HUES64 (cell line): ENCODE measurements at regions not wholly inside any gene's neighbourhood (a gene's known extent, or its start where the extent isn't known, plus 50 kb on each side); places are given as distances from the start of the nearest gene placed in this dataset.

ENCODE experiments used
- H3K27ac ChIP-seq: 2 replicates; pipeline ENCODE4 v1.7.0; 2013; ENCODE audit warnings: low read depth, low read length, inconsistent platforms
- H3K27me3 ChIP-seq: 2 replicates; pipeline ENCODE4 v1.6.1; 2013; ENCODE audit warnings: mild to moderate bottlenecking, low read length; ENCODE audit not compliant: insufficient read depth
- H3K36me3 ChIP-seq: 2 replicates; pipeline ENCODE4 v1.6.1; 2013; ENCODE audit warnings: mild to moderate bottlenecking, low read length; ENCODE audit not compliant: insufficient read depth
- H3K4me1 ChIP-seq: 2 replicates; pipeline ENCODE4 v1.6.1; 2013; ENCODE audit warnings: mild to moderate bottlenecking, low read length, moderate library complexity; ENCODE audit not compliant: insufficient read depth
- H3K4me3 ChIP-seq: 2 replicates; pipeline ENCODE4 v1.5.1; 2013; ENCODE audit warnings: mild to moderate bottlenecking, low read length, moderate library complexity
- H3K9ac ChIP-seq: 2 replicates; pipeline ENCODE4 v1.6.1; 2013; ENCODE audit warnings: mild to moderate bottlenecking, low read depth, low read length
- H3K9me3 ChIP-seq: 2 replicates; pipeline ENCODE4 v1.6.1; 2013; ENCODE audit warnings: low read depth, low read length; ENCODE audit not compliant: insufficient read depth
- WGBS: fragments of 150-250, 120-280 bp; methylation state at CpG from one replicate; pipeline ENCODE4 v1.1.7; 2013; ENCODE audit warnings: missing lambda C conversion rate; 5-methylcytosine and 5-hydroxymethylcytosine counted together

GRCh38 chr18:30288662-30289414 lies 753.7 kb downstream of the DSC3 start:
- WGBS: 65% methylated on average over 5 of the region's 6 CpGs
- no peak overlapping the region for H3K4me3 ChIP-seq
- no peaks in the 10 kb centered on the region for H3K9me3 ChIP-seq
- no peaks in the 10 kb centered on the region for H3K36me3 ChIP-seq
- no peaks in the 10 kb centered on the region for H3K27me3 ChIP-seq
- no peak overlapping the region; the same call in 1 of the 2 replicates for H3K27ac ChIP-seq
- no peak overlapping the region for H3K9ac ChIP-seq
- H3K4me1 ChIP-seq: peaks cover 13% of the 10 kb centered on the region

GRCh38 chr18:30280861-30281470 lies 761.6 kb downstream of the DSC3 start:
- Histone ChIP-seq H3K36me3 (no peaks in the 10 kb centered on the region), H3K4me1 (no peaks in the 10 kb centered on the region), H3K27me3 (no peaks in the 10 kb centered on the region), H3K4me3 (no peak overlapping the region), H3K9ac (no peak overlapping the region), H3K27ac (no peak overlapping the region), H3K9me3 (no peaks in the 10 kb centered on the region)
- 65% methylated on average over 3 of the region's 5 CpGs for WGBS

- H3K9ac ChIP-seq: no peak overlapping the region
- H3K27me3 ChIP-seq: no peaks in the 10 kb centered on the region
- no peak overlapping the region for H3K4me3 ChIP-seq
- no peaks in the 10 kb centered on the region for H3K9me3 ChIP-seq
- H3K27ac ChIP-seq: no peak overlapping the region
- no peaks in the 10 kb centered on the region for H3K4me1 ChIP-seq
- H3K36me3 ChIP-seq: no peaks in the 10 kb centered on the region
Observed at GRCh38 chr18:30280186-30280585, 762.4 kb downstream of the DSC3 start.

- no peaks in the 10 kb centered on the region for H3K4me1 ChIP-seq
- WGBS: 93% methylated on average over 1 of the region's 1 CpG
- no peaks in the 10 kb centered on the region for H3K9me3 ChIP-seq
- no peak overlapping the region for H3K27ac ChIP-seq
- H3K27me3 ChIP-seq: no peaks in the 10 kb centered on the region
- H3K4me3 ChIP-seq: no peak overlapping the region
- H3K36me3 ChIP-seq: no peaks in the 10 kb centered on the region
- H3K9ac ChIP-seq: no peak overlapping the region
Observed at GRCh38 chr18:30277676-30278075, 764.9 kb downstream of the DSC3 start.

DNA sequence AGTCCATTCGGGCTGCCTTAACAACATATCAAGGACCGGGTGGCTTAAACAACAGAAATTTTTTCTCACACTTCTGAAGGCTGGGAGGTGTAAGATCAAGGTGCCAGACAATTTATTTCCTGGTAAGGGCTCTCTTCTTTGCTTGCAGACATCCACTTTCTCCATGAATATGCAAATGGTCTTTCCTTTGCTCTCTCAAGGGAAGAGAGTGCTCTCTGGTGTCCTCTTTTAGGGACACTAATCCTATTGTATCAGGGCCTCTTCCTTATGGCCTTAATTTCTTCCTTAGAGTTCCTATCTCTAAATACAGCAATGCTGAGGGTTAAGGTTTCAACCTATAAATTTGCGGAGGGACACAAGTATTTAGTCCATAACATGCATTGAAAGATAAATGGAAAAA lies 770.8 kb downstream of the DSC3 start:
- WGBS: 66% methylated on average over 3 of the region's 3 CpGs

DNA sequence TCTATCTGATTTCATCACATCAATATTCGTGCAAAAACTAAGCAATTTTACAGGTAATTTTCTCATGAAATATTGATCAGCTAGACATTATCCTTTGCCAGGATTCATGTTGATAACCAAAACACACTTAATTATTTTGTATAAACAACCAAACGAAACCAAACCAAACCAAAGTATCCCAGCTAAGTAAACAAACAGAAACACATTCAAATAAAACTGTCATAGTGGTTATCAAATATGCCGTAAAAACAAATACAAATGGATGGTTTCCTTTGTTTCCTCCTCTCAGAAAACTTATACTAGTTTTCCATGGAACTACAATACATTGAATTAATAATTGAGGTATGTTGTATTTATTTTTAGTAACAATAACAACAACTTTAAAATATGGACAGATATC lies 777.4 kb downstream of the DSC3 start:
- WGBS: 93% methylated on average over 3 of the region's 3 CpGs
- no peaks in the 10 kb centered on the region for H3K27me3 ChIP-seq
- no peak overlapping the region for H3K4me3 ChIP-seq
- H3K27ac ChIP-seq: no peak overlapping the region
- no peaks in the 10 kb centered on the region for H3K9me3 ChIP-seq
- no peak overlapping the region for H3K9ac ChIP-seq
- no peaks in the 10 kb centered on the region for H3K4me1 ChIP-seq
- no peaks in the 10 kb centered on the region for H3K36me3 ChIP-seq

More for the DNA sequence above, 770.8 kb downstream of the DSC3 start:
- H3K27ac ChIP-seq: no peak overlapping the region
- no peaks in the 10 kb centered on the region for H3K36me3 ChIP-seq
- H3K9me3 ChIP-seq: no peaks in the 10 kb centered on the region
- H3K27me3 ChIP-seq: no peaks in the 10 kb centered on the region
- H3K4me3 ChIP-seq: no peak overlapping the region
- H3K4me1 ChIP-seq: no peaks in the 10 kb centered on the region
- no peak overlapping the region for H3K9ac ChIP-seq

GRCh38 chr18:30254331-30254730 lies 788.2 kb downstream of the DSC3 start:
- H3K9me3 ChIP-seq: no peaks in the 10 kb centered on the region
- 97% methylated on average over 2 of the region's 2 CpGs for WGBS
- H3K27ac ChIP-seq: no peak overlapping the region

DNA sequence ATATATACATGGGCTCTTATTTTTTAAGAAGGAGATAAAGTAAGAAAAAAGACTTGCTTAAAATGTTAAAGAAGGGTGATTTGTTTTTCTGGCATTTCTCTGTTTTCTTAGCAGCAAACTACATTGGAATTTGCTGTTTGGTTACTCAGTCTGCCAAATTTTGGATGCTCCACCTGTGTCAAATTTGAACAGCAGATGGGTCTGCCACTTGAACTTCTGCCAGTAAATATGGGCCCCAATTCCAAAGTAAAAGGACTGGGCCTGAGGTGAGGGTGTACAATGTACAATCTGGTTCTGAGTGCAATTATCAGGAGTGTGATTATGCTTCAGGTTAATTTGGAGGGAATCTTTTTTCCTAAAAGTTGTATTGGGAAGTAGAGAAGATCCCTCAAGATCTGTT lies 794.5 kb downstream of the DSC3 start:
- Histone ChIP-seq H3K9ac (no peak overlapping the region), H3K9me3 (no peaks in the 10 kb centered on the region), H3K4me3 (no peak overlapping the region), H3K27me3 (no peaks in the 10 kb centered on the region), H3K36me3 (no peaks in the 10 kb centered on the region), H3K27ac (no peak overlapping the region), H3K4me1 (no peaks in the 10 kb centered on the region)

More at GRCh38 chr18:30254331-30254730, 788.2 kb downstream of the DSC3 start:
- no peaks in the 10 kb centered on the region for H3K27me3 ChIP-seq
- no peaks in the 10 kb centered on the region for H3K4me1 ChIP-seq
- H3K4me3 ChIP-seq: no peak overlapping the region
- no peaks in the 10 kb centered on the region for H3K36me3 ChIP-seq
- no peak overlapping the region for H3K9ac ChIP-seq

DNA sequence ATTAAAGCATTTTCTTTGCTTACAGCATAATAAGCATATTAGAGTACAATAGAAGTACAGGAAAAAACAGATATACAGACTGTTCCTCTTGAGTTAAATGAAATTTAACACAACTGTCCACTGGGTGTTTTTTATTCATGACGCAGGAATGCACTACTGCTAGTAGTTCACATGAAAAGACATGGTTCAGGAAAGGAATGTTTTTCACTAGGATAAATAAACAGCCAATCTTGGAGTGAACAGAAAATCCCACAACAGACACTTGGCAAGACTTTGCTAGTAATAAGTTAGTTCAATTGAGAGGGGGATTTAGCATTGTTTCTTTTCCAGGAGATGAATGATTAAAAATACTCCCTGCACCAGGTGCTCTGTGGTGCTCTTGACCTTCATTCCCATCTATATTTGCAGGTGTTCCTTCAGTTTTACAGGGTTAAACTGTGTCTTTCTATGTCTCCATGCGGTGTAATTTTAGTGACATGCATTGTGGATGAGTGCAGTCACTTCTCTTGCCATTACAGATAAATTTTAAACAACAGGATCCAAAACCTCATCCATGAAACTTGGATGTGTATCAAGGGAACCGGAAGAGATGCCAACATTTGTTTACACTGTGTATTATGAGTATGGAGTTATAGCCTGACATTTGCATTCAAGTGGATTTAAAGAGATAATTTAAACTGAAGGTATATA lies 796.6 kb downstream of the DSC3 start:
- no peak overlapping the region for H3K9ac ChIP-seq
- no peaks in the 10 kb centered on the region for H3K36me3 ChIP-seq
- no peaks in the 10 kb centered on the region for H3K4me1 ChIP-seq
- 100% methylated on average over 2 of the region's 3 CpGs for WGBS
- no peaks in the 10 kb centered on the region for H3K9me3 ChIP-seq
- H3K4me3 ChIP-seq: no peak overlapping the region
- H3K27ac ChIP-seq: no peak overlapping the region
- H3K27me3 ChIP-seq: no peaks in the 10 kb centered on the region

DNA sequence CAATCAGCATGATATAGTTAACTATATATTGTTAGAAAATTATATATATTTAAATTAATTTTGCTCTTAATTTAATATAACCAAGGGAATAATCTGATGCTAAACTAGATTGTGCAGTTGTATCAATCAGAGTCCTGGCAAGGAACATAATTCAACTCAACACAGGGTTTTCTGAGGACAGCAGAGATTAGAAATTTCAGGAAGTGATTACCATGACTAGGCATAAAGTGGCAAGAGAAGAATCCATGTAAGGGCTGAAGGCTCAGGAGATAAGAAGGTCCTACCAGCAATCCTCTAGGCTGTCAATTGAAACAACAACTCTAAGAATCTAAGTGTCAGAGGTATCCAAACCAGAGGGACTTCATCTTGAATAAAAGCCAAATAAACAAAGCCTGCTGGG lies 807.8 kb downstream of the DSC3 start:
- H3K27ac ChIP-seq: no peak overlapping the region
- H3K27me3 ChIP-seq: no peaks in the 10 kb centered on the region
- H3K4me1 ChIP-seq: no peaks in the 10 kb centered on the region
- no peaks in the 10 kb centered on the region for H3K36me3 ChIP-seq
- H3K4me3 ChIP-seq: no peak overlapping the region
- no peaks in the 10 kb centered on the region for H3K9me3 ChIP-seq
- no peak overlapping the region for H3K9ac ChIP-seq

DNA sequence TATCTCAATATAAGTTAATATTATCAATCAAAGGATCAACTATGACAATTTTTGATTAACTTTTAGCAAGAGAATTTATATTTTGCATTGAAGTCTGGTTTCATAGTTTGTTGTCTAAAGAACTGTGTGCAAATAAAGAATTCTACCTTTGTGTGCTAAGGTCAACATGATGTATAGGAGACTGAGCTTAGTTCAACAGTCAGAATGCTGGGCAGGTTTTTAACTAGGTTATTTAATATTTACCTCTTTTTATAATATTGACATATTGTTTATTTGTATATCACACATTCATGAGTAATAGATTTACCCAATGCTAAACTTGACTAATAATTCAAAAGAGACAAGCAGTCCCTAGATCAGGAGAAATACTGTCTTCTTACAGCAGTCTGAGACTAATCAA lies 831.4 kb downstream of the DSC3 start:
- Histone ChIP-seq H3K27me3 (no peaks in the 10 kb centered on the region), H3K9ac (no peak overlapping the region), H3K36me3 (no peaks in the 10 kb centered on the region), H3K27ac (no peak overlapping the region), H3K4me1 (no peaks in the 10 kb centered on the region), H3K4me3 (no peak overlapping the region), H3K9me3 (0 out of 2 replicates have a peak, but pooled peaks cover 3% of the 10 kb centered on the region)
